Stomach (tissue), 8 donors: ENCODE measurements at regions not wholly inside any gene's neighbourhood (a gene's known extent, or its start where the extent isn't known, plus 50 kb on each side); places are given as distances from the start of the nearest gene placed in this dataset.
A peak's percentile ranks its signal among the peaks of the same experiment; 100 is the strongest.

Source experiments
- DNase-seq, 2 donors: peaks; one replicate each; pipeline versions ENCODE4 v3.0.0 to v3.0.0-alpha.2; 2013 to 2019
- H3K27ac ChIP-seq, 5 donors: fragments of 200-600 bp in 4 of 5; sonication (generic) in 4 of 5; one replicate each; pipeline ENCODE4 v1.5.1; 2013 to 2019; ENCODE audit warnings: mild to moderate bottlenecking in 1 of 5, moderate library complexity in 1 of 5
- H3K27me3 ChIP-seq, 3 donors: fragments of 200-600 bp; sonication (generic); one replicate each; pipeline ENCODE4 v1.5.1; 2017 to 2019; ENCODE audit warnings: mixed run types in 1 of 3
- H3K36me3 ChIP-seq, 4 donors: fragments of 200-600 bp; sonication (generic); 1 replicate in 3 of 4; 2 replicates in 1 of 4; pipeline ENCODE4 v1.5.1; 2016 to 2019
- H3K4me1 ChIP-seq, 4 donors: fragments of 200-600 bp; sonication (generic); one replicate each; pipeline ENCODE4 v1.5.1; 2016 to 2019
- H3K4me3 ChIP-seq, 4 donors: fragments of 200-600 bp; sonication (generic) in 3 of 4; one replicate each; pipeline ENCODE4 v1.5.1; 2016 to 2019; ENCODE audit warnings: mild to moderate bottlenecking in 1 of 4
- H3K9me3 ChIP-seq, 4 donors: fragments of 200-600 bp; sonication (generic); one replicate each; pipeline ENCODE4 v1.5.1; 2016 to 2019
- CTCF ChIP-seq, 7 experiments: fragments of 450-650 bp in 4 of 7; fragments of 200-600 bp in 3 of 7; sonication (generic) in 3 of 7; IDR thresholded peaks; one replicate each; pipeline ENCODE4 v1.5.1; 2016 to 2019; ENCODE audit warnings: antibody characterized with exemption in 7 of 7, control low read depth in 2 of 7, mild to moderate bottlenecking in 1 of 7
- EP300 ChIP-seq: sonication (generic); formaldehyde crosslinking; IDR thresholded peaks from one replicate; pipeline ENCODE4 v1.6.1; 2017; ENCODE audit warnings: antibody characterized with exemption
- POLR2A ChIP-seq, 4 donors: fragments of 450-650 bp; IDR thresholded peaks; one replicate each; pipeline ENCODE4 v1.6.1; 2016; ENCODE audit warnings: antibody characterized with exemption in 4 of 4, control low read depth in 2 of 4, mild to moderate bottlenecking in 1 of 4, moderate library complexity in 1 of 4
- POLR2AphosphoS5 ChIP-seq, 3 donors: sonication (generic); formaldehyde crosslinking; IDR thresholded peaks; one replicate each; pipeline ENCODE4 v1.6.1; 2016; ENCODE audit warnings: antibody characterized with exemption in 3 of 3
- WGBS, 5 donors: extraction: QIAGEN DNeasy Blood & Tissue Kit in 3 of 5; methylation state at CpG; one replicate each; pipeline versions ENCODE4 v1.1.5 to v1.1.7; 2013 to 2018; 5-methylcytosine and 5-hydroxymethylcytosine counted together
- intact Hi-C: fragments of 100-400 bp; cut with DNase I; formaldehyde crosslinking; loops from one replicate; pipeline ENCODE4 v1.15.1; 2023; ENCODE audit warnings: low total_unique reads
- donor health status: healthy with polysubstance abuse.
- donor health status: Bipolar disorder and iron deficiency.
- donor health status: healthy.

GRCh38 chrX:107548775-107549174 is 79.5 kb upstream of the PRPS1 start:
- 69 to 100% (median 98%) methylated on average over 3 of the region's 3 CpGs for WGBS, 5 donors
- H3K27me3 ChIP-seq: no peaks in the 10 kb centered on the region
- no peaks in the 10 kb centered on the region for H3K36me3 ChIP-seq
- intact Hi-C loops: no loop called here
- no peak for TF ChIP-seq POLR2A (IDR thresholded peaks at IDR 0.05)
- TF ChIP-seq POLR2AphosphoS5 (IDR thresholded peaks at IDR 0.05): no peak
- TF ChIP-seq CTCF (IDR thresholded peaks at IDR 0.05): no peak
- no peak for TF ChIP-seq EP300
- no peak for DNase-seq
- H3K27ac ChIP-seq: no peak overlapping the region
- no peaks in the 10 kb centered on the region for H3K9me3 ChIP-seq
- no peaks in the 10 kb centered on the region for H3K4me1 ChIP-seq
- H3K4me3 ChIP-seq: no peak overlapping the region

- Histone ChIP-seq H3K4me1 (no peaks in the 10 kb centered on the region), H3K27me3 (no peaks in the 10 kb centered on the region), H3K4me3 (no peak overlapping the region), H3K9me3 (no peaks in the 10 kb centered on the region), H3K27ac (no peak overlapping the region), H3K36me3 (no peaks in the 10 kb centered on the region)
- TF ChIP-seq EP300 (no peak), CTCF (IDR thresholded peaks at IDR 0.05) (no peak), POLR2A (IDR thresholded peaks at IDR 0.05) (no peak), POLR2AphosphoS5 (IDR thresholded peaks at IDR 0.05) (no peak)
- 63 to 80% (median 73%) methylated on average over 5 of the region's 5 CpGs for WGBS, 5 donors
- DNase-seq: no peak
- intact Hi-C loops: no loop called here
These were observed 78.8 kb upstream of the PRPS1 start for GRCh38 chrX:107549504-107549903.

GRCh38 chrX:107551546-107551945 is 76.8 kb upstream of the PRPS1 start:
- intact Hi-C loops: no loop called here
- H3K27me3 ChIP-seq: no peaks in the 10 kb centered on the region
- H3K27ac ChIP-seq: no peak overlapping the region
- DNase-seq: peak in 1 of 2 donors; percentile 69
- no peaks in the 10 kb centered on the region for H3K4me1 ChIP-seq
- H3K9me3 ChIP-seq: no peaks in the 10 kb centered on the region
- TF ChIP-seq POLR2A (IDR thresholded peaks at IDR 0.05): no peak
- TF ChIP-seq EP300: no peak
- TF ChIP-seq CTCF (IDR thresholded peaks at IDR 0.05): no peak
- 37 to 63% (median 48%) methylated on average over 7 of the region's 7 CpGs for WGBS, 5 donors
- no peaks in the 10 kb centered on the region for H3K36me3 ChIP-seq
- H3K4me3 ChIP-seq: no peak overlapping the region

GRCh38 chrX:107552930-107553329 is 75.4 kb upstream of the PRPS1 start:
- Histone ChIP-seq H3K27me3 (no peaks in the 10 kb centered on the region), H3K27ac (no peak overlapping the region), H3K4me3 (no peak overlapping the region), H3K4me1 (no peaks in the 10 kb centered on the region), H3K36me3 (no peaks in the 10 kb centered on the region), H3K9me3 (no peaks in the 10 kb centered on the region)
- no peak for DNase-seq
- WGBS, 5 donors: 79 to 94% (median 88%) methylated on average over 1 of the region's 1 CpG
- intact Hi-C loops: no loop called here
- no peak for TF ChIP-seq POLR2AphosphoS5 (IDR thresholded peaks at IDR 0.05)
- no peak for TF ChIP-seq EP300
- no peak for TF ChIP-seq POLR2A (IDR thresholded peaks at IDR 0.05)
- no peak for TF ChIP-seq CTCF (IDR thresholded peaks at IDR 0.05)

- Histone ChIP-seq H3K4me3 (no peak overlapping the region), H3K9me3 (no peaks in the 10 kb centered on the region), H3K27ac (no peak overlapping the region), H3K4me1 (no peaks in the 10 kb centered on the region), H3K27me3 (no peaks in the 10 kb centered on the region), H3K36me3 (no peaks in the 10 kb centered on the region)
- intact Hi-C loops: no loop called here
- TF ChIP-seq POLR2AphosphoS5 (IDR thresholded peaks at IDR 0.05) (no peak), EP300 (no peak), CTCF (IDR thresholded peaks at IDR 0.05) (no peak), POLR2A (IDR thresholded peaks at IDR 0.05) (no peak)
- 83 to 96% (median 89%) methylated on average over 3 of the region's 3 CpGs for WGBS, 5 donors
- no peak for DNase-seq
These were observed 71.3 kb upstream of the PRPS1 start for GRCh38 chrX:107556967-107557366.
